WTC11 (cell line): ENCODE measurements at regions not wholly inside any gene's neighbourhood (a gene's known extent, or its start where the extent isn't known, plus 50 kb on each side); places are given as distances from the start of the nearest gene placed in this dataset.

Experiments
- CTCF ChIP-seq: fragments of 200-600 bp; IDR thresholded peaks from 2 replicates; pipeline ENCODE4 v1.8.0; 2022; ENCODE audit warnings: antibody characterized with exemption
- FOXP4 ChIP-seq: sonication (generic); formaldehyde crosslinking; IDR thresholded peaks from 2 replicates; pipeline ENCODE4 v1.8.0; 2022; ENCODE audit warnings: mild to moderate bottlenecking, missing genetic modification reagents
- MLX ChIP-seq: sonication (generic); formaldehyde crosslinking; IDR thresholded peaks from 2 replicates; pipeline ENCODE4 v1.8.1; 2023; ENCODE audit warnings: mild to moderate bottlenecking, missing genetic modification reagents, moderate library complexity
- SP1 ChIP-seq: sonication (generic); formaldehyde crosslinking; conservative IDR thresholded peaks from 2 replicates; pipeline ENCODE4 v1.8.1; 2022; ENCODE audit warnings: missing genetic modification reagents

- TF ChIP-seq FOXP4 (CRISPR knock-in tag): no peak
- TF ChIP-seq SP1 (CRISPR knock-in tag): no peak
- TF ChIP-seq CTCF: no peak
- no peak for TF ChIP-seq MLX (CRISPR knock-in tag)
These were observed 511.0 kb downstream of the TMEM121 start for GRCh38 chr14:106037380-106037779.
